ENCODE measurements at regions not wholly inside any gene's neighbourhood (a gene's known extent, or its start where the extent isn't known, plus 50 kb on each side); places are given as distances from the start of the nearest gene placed in this dataset.

DNA sequence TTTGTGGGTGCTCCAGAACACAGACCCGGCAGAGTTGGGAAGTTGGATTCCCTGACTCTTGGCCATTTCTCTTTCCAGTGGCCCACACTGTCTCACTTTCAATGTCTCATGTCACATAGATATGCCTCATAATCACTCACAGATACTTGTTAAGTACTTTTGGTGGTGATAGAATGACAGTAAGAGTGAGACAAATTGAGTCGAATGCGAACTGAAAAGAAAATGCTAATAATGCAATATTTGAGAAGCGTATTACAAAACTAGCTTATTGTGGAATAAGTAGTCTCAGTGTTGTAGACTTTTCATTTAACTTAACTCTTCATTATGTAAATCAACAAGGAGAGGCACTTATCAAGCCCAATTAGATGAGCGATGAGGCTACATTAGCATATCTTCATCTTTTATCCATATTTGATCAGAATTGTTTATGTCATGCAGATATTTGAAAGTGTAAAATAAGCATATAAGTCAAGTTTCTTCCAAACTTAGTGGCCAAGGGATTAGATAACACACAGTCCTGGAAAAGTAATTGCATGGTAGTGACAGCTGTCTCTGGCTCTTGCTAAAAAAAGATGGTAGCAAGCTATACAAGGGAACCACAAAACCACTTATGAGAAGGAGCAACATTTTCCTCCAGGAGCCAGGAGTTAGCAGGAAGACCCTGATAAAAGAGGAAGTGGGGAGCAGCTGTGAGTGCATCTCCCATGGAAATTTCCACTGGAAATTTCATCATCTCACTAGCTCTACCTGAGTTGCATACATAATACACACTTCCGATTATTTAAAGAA, 243.6 kb downstream of the ARRDC4 start:
- no peak for DNase-seq

DNA sequence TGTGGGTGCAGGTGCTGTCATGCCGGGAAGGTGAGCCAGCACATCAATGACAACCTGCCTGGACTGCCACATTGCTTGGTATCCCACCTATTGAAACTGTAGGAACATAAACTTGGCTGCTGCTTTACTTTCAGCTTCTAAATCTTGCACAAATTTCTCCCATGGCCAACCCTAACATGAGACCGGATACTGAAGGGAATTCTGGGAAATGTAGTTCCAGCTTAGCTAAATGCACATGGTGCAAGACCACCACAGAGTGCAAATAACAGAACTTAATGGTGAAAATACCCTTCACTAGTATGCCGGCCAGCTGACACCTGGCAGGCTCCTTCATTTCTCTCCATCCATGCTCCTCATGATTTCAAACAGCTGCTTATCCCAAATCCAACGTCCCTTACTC, 247.4 kb downstream of the ARRDC4 start:
- DNase-seq, result no peak

DNA sequence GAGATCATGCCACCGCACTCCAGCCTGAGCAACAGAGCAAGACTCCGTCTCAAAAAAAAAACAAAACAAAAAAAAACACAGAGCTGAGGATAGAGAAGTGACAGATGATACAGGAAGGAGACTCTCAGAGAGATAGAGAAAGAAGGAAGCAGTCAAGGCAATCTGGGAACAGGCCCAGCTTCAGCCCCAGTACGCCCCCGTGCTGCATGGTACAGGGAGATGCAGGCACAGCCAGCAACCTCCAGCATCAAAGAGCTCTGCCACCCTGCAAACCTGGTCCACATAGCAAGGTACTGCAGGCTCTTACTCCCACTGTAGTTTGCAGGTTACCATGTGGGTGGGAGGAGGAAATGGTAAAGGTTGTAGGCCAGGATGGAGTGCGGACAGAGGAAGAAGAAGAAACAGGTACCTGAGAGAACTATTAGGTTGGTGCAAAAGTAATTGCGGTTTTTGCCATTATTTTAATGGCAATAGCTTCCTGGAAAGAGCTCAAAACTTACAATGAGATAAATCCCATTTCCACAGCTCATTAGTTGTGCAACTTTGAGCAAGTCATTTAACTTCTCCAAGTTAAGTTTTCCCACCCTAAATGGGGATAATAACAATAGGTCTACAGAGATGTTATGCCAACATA, 253.0 kb downstream of the ARRDC4 start:
- no peak for DNase-seq

DNA sequence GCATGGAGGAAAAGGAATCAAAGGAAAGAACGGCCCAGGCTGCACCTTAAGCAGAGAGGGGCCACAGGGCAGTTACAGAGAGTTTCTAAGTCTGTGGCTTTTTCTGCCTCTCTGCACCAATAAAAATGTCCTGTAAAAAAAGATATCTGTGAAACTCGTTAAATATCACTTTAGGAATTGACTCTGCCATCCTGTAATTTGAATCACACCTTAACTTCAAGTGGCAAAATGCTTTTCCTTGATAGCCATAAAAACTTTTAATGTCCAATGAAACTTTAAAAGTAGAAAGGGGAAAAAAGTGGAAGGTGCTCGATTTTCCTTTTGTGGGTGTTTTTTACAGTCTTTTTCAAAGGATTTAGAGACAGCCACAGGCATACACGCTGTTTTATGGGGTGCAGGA, 255.7 kb downstream of the ARRDC4 start:
- DNase-seq, result no peak

DNA sequence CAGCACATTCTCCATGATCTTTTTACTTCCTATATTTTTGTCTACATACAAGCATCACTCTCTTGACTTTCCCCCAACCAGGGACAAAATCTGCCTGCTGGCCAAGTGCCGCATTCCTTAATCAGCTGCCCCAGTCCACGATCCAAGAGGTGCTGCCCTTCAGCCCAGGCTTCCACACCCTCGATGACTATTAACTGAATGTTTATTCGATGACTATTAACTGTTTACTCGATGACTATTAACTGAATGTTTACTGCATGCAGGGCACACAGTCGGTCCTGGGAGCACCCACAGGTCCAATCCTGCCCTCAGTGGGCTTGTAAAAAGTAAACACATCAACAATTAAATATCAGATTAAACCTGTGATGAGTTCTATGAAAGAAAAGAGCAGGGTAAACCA, 256.9 kb downstream of the ARRDC4 start:
- no peak for DNase-seq

DNA sequence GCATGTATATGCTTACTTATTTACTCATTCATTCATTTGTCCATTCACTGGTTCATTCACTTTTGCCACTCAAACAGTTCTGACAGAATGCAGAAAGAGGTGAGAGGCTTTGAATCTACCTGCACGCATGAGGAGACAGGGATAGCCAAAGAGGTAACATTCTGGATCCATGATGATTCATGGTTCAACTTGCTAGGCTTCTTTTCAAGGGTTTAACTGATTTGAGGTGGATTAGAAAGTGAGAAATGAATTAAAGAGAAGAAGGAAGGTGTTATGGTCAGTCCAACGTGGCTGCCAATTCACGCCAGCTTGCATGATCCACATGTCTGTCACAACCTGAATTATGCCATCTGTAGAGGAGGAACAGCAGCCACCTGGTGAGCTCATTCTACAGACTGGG, 260.6 kb downstream of the ARRDC4 start:
- no peak for DNase-seq

DNA sequence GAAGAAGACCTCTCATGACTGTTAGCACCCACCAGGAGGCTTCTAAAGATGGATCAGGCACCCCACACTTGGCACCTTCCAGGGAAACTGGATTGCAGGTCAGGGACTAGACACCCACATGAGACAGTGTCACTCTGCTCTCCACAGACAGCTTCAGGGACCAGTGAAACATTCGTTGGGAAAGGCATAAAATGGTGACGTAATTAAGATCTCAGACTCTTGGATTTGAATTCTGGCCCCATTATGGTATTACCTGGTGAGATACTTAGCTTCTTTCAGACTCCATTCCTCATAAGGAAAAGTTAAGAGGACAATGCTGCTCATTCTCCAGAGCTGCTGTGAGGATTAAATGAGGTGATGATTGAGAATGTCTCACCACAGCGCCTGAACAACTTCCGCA, 261.1 kb downstream of the ARRDC4 start:
- no peak for DNase-seq

DNA sequence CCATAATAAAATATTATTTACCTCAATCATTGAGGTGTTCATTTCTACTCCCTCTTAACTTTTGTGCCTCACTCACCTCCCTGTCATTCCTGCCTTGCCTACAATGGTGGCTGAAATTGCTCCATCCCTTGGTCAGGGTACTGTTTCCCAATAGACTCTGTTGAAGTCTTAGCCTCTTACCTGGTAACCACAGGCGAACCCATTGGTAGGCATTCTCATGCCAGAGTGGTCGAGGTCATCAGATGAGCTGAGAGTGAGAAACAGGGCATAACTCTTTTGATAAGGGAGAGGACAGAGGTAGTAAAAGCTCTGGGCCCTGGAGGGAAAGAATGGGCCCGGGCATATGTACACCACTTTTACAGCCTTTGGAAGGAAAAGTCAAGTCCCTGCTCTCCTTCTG, 265.6 kb downstream of the ARRDC4 start:
- DNase-seq, result no peak

DNA sequence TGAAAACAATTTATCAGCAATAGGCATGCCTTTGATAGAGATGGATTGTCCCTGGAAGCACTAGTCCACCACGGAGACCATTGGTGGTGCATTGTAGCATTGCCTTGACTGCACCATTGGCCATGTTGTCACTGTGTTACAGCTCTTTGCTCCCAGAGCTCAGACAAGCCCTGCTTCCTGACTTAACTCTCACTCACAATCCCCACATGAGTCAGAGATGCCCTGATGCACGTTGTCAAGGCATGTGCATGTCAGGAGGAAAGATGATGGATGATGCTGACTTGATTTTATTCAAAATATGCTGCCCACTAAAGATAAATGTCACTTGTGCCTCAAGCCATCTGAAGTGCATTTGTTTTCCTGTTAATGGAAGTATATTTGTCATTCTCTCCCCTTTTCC, 266.1 kb downstream of the ARRDC4 start:
- no peak for DNase-seq

DNA sequence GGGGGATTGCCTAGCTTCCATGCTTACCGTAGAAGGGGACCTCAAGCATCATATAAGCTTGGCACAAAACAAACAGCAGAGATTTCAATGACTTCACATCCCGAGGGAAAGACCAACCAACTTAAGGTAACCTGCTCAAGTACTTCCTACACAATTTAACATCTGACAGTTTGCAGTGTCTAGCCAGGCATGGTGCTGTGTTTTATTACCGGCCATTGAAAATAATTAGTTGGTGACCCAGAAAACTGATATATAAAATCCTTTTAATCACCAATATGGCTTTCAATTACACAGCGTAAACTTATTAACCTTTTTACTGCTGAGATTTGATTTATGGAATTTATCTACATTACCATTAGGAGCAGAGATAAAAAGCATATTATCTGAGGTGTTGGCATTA, 268.3 kb downstream of the ARRDC4 start:
- no peak for DNase-seq

DNA sequence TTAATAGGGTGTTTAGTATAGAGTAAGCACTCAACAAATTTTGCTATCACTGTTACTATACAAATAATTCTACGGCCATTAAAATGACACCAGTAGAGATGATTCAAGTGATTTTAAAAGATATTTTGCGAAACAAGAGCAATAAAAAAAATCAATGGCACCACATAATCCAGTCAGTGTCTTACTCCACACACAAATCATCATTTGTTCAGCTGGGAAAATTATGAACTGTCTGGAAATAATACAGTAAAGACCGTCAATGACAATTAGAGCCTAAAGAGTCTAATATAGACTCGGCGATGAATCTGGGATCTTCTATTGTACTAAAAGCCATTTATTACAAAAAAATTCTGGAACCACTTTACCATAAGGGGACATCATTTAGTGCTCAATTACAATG, 270.5 kb downstream of the ARRDC4 start:
- no peak for DNase-seq

DNA sequence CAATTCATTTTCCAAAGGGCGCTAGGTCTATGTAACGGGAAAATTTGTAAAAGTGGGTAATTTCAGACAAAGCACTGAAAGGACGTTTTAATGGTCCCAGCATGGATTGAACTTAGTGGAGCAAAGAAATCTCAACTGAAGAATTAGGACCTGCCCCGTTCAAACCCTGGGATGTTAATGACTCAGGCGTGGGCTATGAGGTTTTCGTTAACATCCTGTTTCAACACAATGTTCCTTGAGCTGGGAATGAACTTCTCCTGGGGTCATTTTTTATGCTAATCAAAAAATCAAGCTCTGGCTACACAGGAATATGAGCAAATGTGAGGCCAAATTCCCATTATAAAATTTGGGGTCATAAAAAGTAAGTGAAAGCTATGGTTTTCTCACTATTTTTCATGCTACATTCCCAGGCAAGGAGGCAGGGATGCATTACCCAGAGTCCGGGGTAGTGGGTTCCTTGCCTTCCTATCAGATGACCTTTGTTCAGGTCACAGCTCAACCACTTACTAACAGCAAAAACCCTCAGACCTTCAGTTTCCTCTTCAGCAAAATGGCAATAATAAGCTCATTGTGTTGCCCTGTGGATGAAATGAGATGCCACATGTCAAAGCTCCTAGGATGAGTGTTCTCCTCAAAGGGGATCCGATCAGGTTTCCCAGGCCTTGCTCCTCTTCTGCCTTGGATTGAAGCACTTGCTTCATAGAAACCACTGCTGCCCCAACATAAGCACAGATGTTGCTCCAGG, 271.4 kb downstream of the ARRDC4 start:
- DNase-seq, result no peak

DNA sequence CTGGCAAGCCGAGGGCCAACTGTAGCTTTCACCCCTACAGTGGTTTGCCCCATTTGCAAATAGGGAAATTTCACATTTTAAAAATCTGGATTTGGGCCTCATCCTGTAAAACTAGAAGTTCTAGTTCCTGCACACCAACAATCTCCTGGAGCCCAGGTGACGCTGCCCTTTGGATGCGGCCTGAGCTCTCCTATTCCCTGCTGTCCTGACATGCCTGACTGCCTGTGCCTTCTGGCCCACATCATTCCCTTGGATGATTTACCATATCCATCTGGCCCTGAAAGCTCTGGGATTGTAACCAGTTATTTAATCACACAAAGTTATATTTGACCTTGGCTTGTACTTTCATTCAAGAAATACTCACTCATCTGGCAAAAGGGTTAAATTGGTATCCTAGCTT, 272.3 kb downstream of the ARRDC4 start:
- no peak for DNase-seq

DNA sequence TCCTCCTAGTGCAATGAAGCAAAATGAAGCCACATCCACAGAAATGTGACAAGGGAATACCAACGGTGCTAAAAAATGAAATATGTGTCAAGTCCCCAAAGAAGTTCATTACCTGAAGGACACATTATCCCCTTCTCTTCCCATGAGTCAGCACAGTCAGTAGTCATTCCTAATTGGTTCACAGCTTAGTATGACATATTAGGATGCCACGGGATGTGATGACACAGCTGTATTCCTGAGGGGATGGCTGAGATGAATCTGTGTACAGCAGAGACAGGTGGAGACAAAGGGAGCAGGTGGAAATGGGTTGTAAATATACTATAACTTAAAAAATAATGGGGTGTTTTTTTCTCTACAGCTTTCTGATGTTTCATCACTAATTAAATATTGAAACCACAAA, 273.4 kb downstream of the ARRDC4 start:
- DNase-seq, result no peak

DNA sequence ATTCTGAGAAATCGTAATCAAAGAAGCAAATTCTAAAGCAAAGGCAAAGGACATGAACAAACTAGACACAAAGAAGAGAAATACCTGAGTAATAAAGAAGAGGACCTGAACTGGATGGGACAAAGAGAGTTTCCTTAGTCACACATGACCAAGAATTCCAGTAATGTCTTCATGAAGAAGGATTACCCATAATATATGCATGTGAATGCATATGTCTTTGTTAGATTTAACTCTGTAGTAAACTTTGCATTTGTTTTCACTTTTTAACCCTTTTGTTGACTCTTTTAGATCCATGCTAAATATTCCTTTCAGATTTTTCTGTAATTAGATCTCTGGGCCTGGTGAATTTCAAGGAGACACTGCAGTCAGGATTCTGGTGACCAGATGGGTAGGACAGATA, 279.8 kb downstream of the ARRDC4 start:
- DNase-seq, result no peak

DNA sequence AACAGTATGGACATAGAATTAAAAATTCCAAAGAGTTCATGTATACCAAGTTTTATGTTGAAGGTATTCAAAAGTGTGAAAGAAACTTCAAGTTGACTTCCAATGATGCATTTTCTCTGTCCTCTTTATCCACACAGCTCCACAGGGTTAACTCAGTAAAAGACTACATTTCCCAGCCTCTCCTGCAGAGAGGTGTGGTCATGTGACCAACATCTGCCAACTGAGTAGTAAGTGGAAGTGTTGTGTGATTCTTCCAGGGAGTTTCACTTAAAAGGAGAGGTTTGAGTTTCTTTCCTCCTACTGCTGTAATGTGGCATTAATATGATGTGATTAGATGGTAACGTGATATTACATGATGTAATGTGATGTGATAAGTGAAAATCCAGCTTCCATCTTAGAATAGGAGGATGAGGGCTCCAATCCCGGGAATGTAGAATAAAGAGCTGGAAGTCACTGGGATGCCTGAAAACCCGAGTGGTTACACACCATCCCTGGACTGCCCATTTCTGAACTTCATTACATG, 280.6 kb downstream of the ARRDC4 start:
- no peak for DNase-seq

DNA sequence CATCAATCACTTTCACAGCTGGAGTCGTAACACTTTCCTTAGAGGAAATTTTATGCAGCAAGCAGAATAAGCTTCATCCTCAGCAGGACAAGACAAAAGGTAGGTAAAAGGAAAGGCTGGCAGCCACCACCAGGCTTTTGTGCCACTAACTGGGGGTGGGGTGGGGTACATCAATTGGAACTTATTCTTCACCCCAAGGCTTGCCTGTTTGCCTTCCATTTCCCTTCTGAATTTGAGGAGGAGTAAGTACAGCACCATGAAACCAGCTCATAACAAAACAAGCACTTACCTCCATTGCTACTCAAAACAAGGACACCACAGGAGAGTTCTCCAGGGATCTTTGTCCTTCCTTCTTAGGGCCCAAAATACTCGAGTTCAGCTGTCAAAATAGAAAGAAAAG, 296.8 kb downstream of the ARRDC4 start:
- no peak for DNase-seq

DNA sequence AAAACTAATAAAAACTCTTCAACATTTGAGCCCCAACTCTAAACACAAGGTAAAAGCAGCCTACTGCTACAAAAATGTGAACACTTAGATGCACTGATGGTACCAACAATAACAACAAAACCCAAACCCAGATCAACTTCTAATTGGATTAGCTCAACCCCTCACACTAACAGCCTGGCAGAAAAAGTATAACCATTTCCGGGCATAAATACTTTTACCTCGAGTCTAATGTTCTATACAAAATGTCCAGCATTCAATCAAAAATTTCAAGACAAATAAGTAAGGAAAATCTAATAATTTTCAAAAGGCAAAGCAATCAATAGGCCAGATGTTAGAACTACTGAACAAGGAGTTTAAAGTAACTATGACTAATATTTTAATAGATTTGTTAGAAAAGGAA, 303.3 kb downstream of the ARRDC4 start:
- DNase-seq, result no peak

DNA sequence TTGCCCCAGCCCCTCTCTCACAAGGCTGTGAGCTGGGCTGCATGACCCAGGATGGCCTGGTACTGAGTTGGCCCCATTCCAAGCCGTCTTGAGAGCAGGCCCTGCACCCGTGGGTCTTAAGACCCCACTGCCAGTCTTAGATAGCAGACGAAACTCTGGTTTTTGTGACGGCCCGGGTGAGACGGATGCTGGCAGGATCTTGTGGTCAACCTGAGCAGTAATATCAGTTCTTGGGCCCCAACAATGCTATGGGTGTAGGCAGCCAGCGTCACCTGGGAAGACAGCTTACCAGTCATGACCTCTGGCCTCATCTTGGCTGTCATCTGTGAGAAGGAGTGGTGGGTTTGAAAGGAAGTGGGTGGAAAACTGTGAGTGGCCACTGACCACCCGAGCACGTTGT, 305.8 kb downstream of the ARRDC4 start:
- DNase-seq, result no peak

DNA sequence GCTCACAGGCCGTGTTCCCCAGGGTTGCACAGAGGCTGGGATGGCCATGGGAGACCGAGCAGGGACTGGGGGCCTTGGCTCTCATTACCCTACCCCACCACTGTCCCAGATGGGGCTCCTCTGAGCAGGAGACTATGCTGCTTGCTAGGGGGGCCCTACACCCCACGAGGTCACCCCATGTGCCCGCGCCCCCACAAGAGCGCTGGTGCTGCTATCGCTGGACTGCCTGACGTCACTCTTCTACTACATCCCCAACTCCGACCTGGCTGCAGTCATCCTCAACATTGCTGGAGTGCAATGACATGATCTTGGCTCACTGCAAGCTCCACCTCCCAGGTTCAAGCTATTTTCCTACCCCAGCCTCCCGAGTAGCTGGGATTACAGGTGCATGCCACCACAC, 307.7 kb downstream of the ARRDC4 start:
- DNase-seq, result no peak

DNA sequence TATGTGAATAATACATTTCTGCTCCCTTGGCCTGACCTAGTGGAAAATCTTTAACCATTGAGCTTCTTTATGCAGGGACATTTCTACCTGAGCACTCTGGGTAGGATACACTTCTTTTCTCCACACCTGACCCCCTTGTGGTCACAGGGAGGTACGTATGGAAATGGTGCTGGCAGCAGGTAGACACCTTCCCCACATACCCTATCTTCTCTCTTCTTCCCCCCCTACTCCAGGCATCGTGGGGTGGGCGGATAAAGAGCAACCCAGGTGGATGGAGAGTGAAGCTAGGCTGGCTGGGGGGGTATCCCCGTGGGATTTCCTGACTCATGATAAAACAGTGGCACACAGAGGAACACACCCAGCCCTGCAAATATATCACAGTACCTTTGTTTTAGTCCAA, 312.1 kb downstream of the ARRDC4 start:
- no peak for DNase-seq

DNA sequence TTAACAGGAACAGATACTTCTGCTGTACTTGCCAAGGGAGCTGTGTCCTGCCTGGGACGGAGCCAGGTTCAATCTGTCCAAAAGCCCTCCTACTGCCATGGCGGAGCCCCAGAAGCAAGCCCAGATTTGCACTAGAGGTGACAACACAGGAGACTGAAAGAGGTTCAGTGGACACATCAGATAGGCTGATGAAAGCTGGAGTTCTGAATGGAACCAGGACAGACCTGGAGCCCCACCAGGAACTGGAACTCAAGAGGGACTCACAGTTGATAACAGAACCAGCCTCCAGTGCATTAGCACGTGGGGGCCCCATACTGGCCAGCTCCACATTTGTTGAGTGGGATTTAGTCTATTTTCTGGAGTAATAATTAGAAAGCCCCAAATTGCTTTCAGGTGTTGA, 315.5 kb downstream of the ARRDC4 start:
- DNase-seq, result no peak

DNA sequence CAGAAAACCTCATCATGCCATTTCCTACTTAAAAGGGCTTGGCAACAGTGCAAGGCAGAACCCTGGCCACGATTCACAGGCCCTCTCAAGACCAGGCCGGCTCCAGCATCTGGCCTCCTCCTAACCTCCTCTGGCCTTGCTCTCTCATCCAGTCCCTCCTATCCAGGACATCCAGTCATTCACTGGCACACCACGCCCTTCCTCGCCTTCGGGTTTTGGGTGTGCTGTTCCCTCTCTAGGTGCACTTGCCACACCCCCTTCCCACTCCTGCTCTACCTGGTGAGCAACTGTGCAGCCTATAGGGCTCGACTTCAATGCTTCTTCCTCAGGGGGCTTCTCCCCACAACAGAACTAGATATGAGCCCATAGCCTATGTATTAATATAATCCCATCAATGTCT, 317.1 kb downstream of the ARRDC4 start:
- no peak for DNase-seq

All from activated naive CD4-positive, alpha-beta T cell treated with Interleukin-2 at 50 U/mL for 16 hours (primary cell).